HG02610 (cell line): ENCODE measurements at regions not wholly inside any gene's neighbourhood (a gene's known extent, or its start where the extent isn't known, plus 50 kb on each side); places are given as distances from the start of the nearest gene placed in this dataset.

Experiments used
- ATAC-seq: cut with Tn5 transposase; IDR thresholded peaks from one replicate; pipeline ENCODE4 v1.9.1; 2021; ENCODE audit warnings: mild to moderate bottlenecking, moderate library complexity; ENCODE audit not compliant: unreplicated experiment

- no peak for ATAC-seq
Observed at GRCh38 chr9:108618906-108619550, 236.8 kb downstream of the ACTL7B start.

GRCh38 chr9:108617676-108618075 is 238.1 kb downstream of the ACTL7B start:
- ATAC-seq, result no peak

GRCh38 chr9:108615152-108615551 is 240.6 kb downstream of the ACTL7B start:
- ATAC-seq, result no peak

- no peak for ATAC-seq
Observed at GRCh38 chr9:108612513-108612912, 243.3 kb downstream of the ACTL7B start.

- no peak for ATAC-seq
Observed at GRCh38 chr9:108609897-108610253, 245.9 kb downstream of the ACTL7B start.

- ATAC-seq, result no peak
Observed at GRCh38 chr9:108609227-108609896, 246.4 kb downstream of the ACTL7B start.

GRCh38 chr9:108607607-108608006 is 248.2 kb downstream of the ACTL7B start:
- no peak for ATAC-seq

GRCh38 chr9:108606401-108606800 is 249.4 kb downstream of the ACTL7B start:
- no peak for ATAC-seq

- ATAC-seq, result no peak
Observed at GRCh38 chr9:108603141-108603540, 252.6 kb downstream of the ACTL7B start.

- ATAC-seq, result no peak
Observed at GRCh38 chr9:108600896-108601295, 254.9 kb downstream of the ACTL7B start.

GRCh38 chr9:108599571-108599970 is 256.2 kb downstream of the ACTL7B start:
- ATAC-seq, result no peak

- no peak for ATAC-seq
Observed at GRCh38 chr9:108591121-108591520, 264.7 kb downstream of the ACTL7B start.

- ATAC-seq, result no peak
Observed at GRCh38 chr9:108588246-108588645, 267.5 kb downstream of the ACTL7B start.

GRCh38 chr9:108586471-108587139 is 269.2 kb downstream of the ACTL7B start:
- ATAC-seq, result no peak

- ATAC-seq, result no peak
Observed at GRCh38 chr9:108584860-108585259, 270.9 kb downstream of the ACTL7B start.

GRCh38 chr9:108582726-108583125 is 273.1 kb downstream of the ACTL7B start:
- no peak for ATAC-seq

GRCh38 chr9:108579757-108580439 is 275.9 kb downstream of the ACTL7B start:
- no peak for ATAC-seq

GRCh38 chr9:108575276-108575675 is 280.5 kb downstream of the ACTL7B start:
- no peak for ATAC-seq

- ATAC-seq, result no peak
Observed at GRCh38 chr9:108569624-108570023, 286.2 kb downstream of the ACTL7B start.

- ATAC-seq, result no peak
Observed at GRCh38 chr9:108568093-108568492, 287.7 kb downstream of the ACTL7B start.

GRCh38 chr9:108567571-108567970 is 288.2 kb downstream of the ACTL7B start:
- ATAC-seq, result no peak
